HCT116 (cell line): ENCODE measurements at regions not wholly inside any gene's neighbourhood (a gene's known extent, or its start where the extent isn't known, plus 50 kb on each side); places are given as distances from the start of the nearest gene placed in this dataset.

Source experiments
- ATAC-seq: fragments of 200-7000 bp; cut with Tn5 transposase; 2 replicates; pipeline ENCODE4 v1.9.1; 2020; ENCODE audit warnings: mild to moderate bottlenecking, moderate library complexity
- BruUV-seq: library from RNA; stranded (reverse); fragments of 400-500 nt; replicated peaks from 2 replicates; lab custom pipeline; 2021; lab: Mats Ljungman, UMichigan
- CTCF ChIA-PET: fragments of 300-600 bp; sonication (Branson Sonifier 250); formaldehyde crosslinking; loops from one replicate; lab custom pipeline; 2021; ENCODE audit warnings: antibody characterized with exemption; lab: Charles Lee
- POLR2A ChIA-PET: fragments of 300-600, 350-600 bp; sonication (Branson Sonifier 250); formaldehyde crosslinking; loops from one replicate; lab custom pipeline; 2021; ENCODE audit warnings: antibody characterized with exemption; lab: Charles Lee
- RAD21 ChIA-PET, 2 experiments: fragments of 300-600 bp; sonication (Branson Sonifier 250); formaldehyde crosslinking; loops; one replicate each; lab custom pipeline; 2023; ENCODE audit warnings: low total read pairs in 2 of 2; ENCODE audit not compliant: uncharacterized antibody in 2 of 2, unreplicated experiment in 2 of 2, low non-redundant PET in 1 of 2; lab: Charles Lee
- DNase-seq: peaks from one replicate; pipeline ENCODE4 v3.0.0-alpha.2; 2010; ENCODE audit warnings: low read depth, low spot score
- H2AFZ ChIP-seq: fragments of 200-600 bp; shearing (Covaris generic), sonication (generic); 2 replicates; pipeline ENCODE4 v1.6.1; 2017; ENCODE audit warnings: low read depth, mixed run types, mixed read lengths, antibody characterized with exemption, low read length; ENCODE audit not compliant: poor library complexity, severe bottlenecking
- H3K27ac ChIP-seq: 2 replicates; pipeline ENCODE4 v1.5.1; 2012; ENCODE audit warnings: low read depth, low read length
- H3K27me3 ChIP-seq: fragments of 200-600 bp; sonication (generic); 2 replicates; pipeline ENCODE4 v1.6.1; 2016; ENCODE audit warnings: mixed run types, low read length, mixed read lengths; ENCODE audit not compliant: insufficient read depth
- H3K36me3 ChIP-seq, 2 experiments: fragments of 200-500 bp in 1 of 2; fragments of 200-600 bp in 1 of 2; sonication (Bioruptor generic) in 1 of 2; sonication (generic) in 1 of 2; 2 replicates each; pipeline versions ENCODE4 v1.5.1 to v1.6.1; 2014 to 2016; ENCODE audit warnings: low read length in 2 of 2, inconsistent platforms in 1 of 2, mixed read lengths in 1 of 2, mixed run types in 1 of 2; ENCODE audit not compliant: insufficient read depth in 2 of 2, control insufficient read depth in 1 of 2
- H3K4me1 ChIP-seq, 2 experiments: fragments of 200-600 bp in 1 of 2; sonication (generic) in 1 of 2; 2 replicates each; pipeline versions ENCODE4 v1.5.1 to v1.6.1; 2012 to 2017; ENCODE audit warnings: low read length in 2 of 2, inconsistent platforms in 1 of 2, mild to moderate bottlenecking in 1 of 2, mixed read lengths in 1 of 2, mixed run types in 1 of 2, moderate library complexity in 1 of 2; ENCODE audit not compliant: insufficient read depth in 2 of 2, control insufficient read depth in 1 of 2
- H3K4me2 ChIP-seq: fragments of 200-600 bp; sonication (generic); 2 replicates; pipeline ENCODE4 v1.6.1; 2017; ENCODE audit warnings: mixed run types, low read length, mixed read lengths
- H3K4me3 ChIP-seq, 2 experiments: fragments of 200-600 bp in 1 of 2; sonication (generic) in 1 of 2; replicated peaks in 1 of 2; 2 replicates each; pipeline ENCODE4 v1.5.1; 2011 to 2016; ENCODE audit warnings: low read length in 2 of 2, control low read depth in 1 of 2, low read depth in 1 of 2, mild to moderate bottlenecking in 1 of 2, mixed read lengths in 1 of 2, mixed run types in 1 of 2
- H3K79me2 ChIP-seq: fragments of 200-600 bp; sonication (generic); 2 replicates; pipeline ENCODE4 v1.6.1; 2017; ENCODE audit warnings: mild to moderate bottlenecking, mixed run types, low read length, moderate library complexity, mixed read lengths; ENCODE audit not compliant: insufficient read depth
- H3K9ac ChIP-seq: fragments of 200-600 bp; sonication (generic); 2 replicates; pipeline ENCODE4 v1.6.1; 2016; ENCODE audit warnings: low read length, mixed read lengths
- H3K9me2 ChIP-seq: fragments of 200-600 bp; sonication (generic), shearing (Covaris generic); 2 replicates; pipeline ENCODE4 v1.6.1; 2017; ENCODE audit warnings: mixed run types, mild to moderate bottlenecking, moderate library complexity; ENCODE audit not compliant: insufficient read depth
- H3K9me3 ChIP-seq, 2 experiments: fragments of 200-500 bp in 1 of 2; fragments of 200-600 bp in 1 of 2; sonication (Bioruptor generic) in 1 of 2; sonication (generic) in 1 of 2; 2 replicates each; pipeline ENCODE4 v1.6.1; 2014 to 2017; ENCODE audit warnings: low read length in 2 of 2, mixed read lengths in 2 of 2, inconsistent platforms in 1 of 2, low read depth in 1 of 2, mild to moderate bottlenecking in 1 of 2, mixed run types in 1 of 2, moderate library complexity in 1 of 2; ENCODE audit not compliant: control insufficient read depth in 1 of 2, insufficient read depth in 1 of 2
- H4K20me1 ChIP-seq: fragments of 200-600 bp; sonication (generic), shearing (Covaris generic); 2 replicates; pipeline ENCODE4 v1.6.1; 2017; ENCODE audit warnings: mixed run types, mild to moderate bottlenecking, moderate library complexity; ENCODE audit not compliant: insufficient read depth
- EGR1 ChIP-seq: IDR thresholded peaks from 2 replicates; pipeline ENCODE4 v1.6.1; 2012; ENCODE audit warnings: low read depth
- EZH2 ChIP-seq: fragments of 200-600 bp; sonication (generic); IDR thresholded peaks from 2 replicates; pipeline ENCODE4 v1.6.1; 2017; ENCODE audit warnings: antibody characterized with exemption, mixed run types
- POLR2A ChIP-seq: IDR thresholded peaks from 2 replicates; pipeline ENCODE4 v1.7.0; 2011; ENCODE audit warnings: borderline replicate concordance; ENCODE audit not compliant: insufficient read depth, insufficient read length; ENCODE audit errors: extremely low read depth
- POLR2AphosphoS5 ChIP-seq: IDR thresholded peaks from 2 replicates; pipeline ENCODE4 v1.6.1; 2011; ENCODE audit warnings: mild to moderate bottlenecking, low read depth, low read length, moderate library complexity
- SIN3A ChIP-seq: IDR thresholded peaks from 2 replicates; pipeline ENCODE4 v1.6.1; 2012; ENCODE audit warnings: low read depth
- SP1 ChIP-seq: IDR thresholded peaks from 2 replicates; pipeline ENCODE4 v1.6.1; 2012; ENCODE audit warnings: low read depth
- SRF ChIP-seq: IDR thresholded peaks from 2 replicates; pipeline ENCODE4 v1.6.1; 2012; ENCODE audit warnings: low read depth
- TCF7L2 ChIP-seq: IDR thresholded peaks from 2 replicates; pipeline ENCODE4 v1.7.0; 2011; ENCODE audit warnings: borderline replicate concordance, inconsistent platforms; ENCODE audit not compliant: insufficient read depth, insufficient read length; ENCODE audit errors: extremely low read depth
- ZFX ChIP-seq: fragments of 450-650 bp; IDR thresholded peaks from 2 replicates; pipeline ENCODE4 v1.6.1; 2017
- intact Hi-C: fragments of 100-400 bp; cut with micrococcal nuclease; formaldehyde crosslinking; loops from 2 replicates; pipeline ENCODE4 v1.10.0; 2022
- TF ChIP-seq, protein P1 (sequence below): IDR thresholded peaks from 2 replicates; pipeline ENCODE4 v1.6.1; 2012
- TF ChIP-seq, protein P2 (sequence below): IDR thresholded peaks from 2 replicates; pipeline ENCODE4 v1.6.1; 2012
- TF ChIP-seq, protein P3 (sequence below): IDR thresholded peaks from 2 replicates; pipeline ENCODE4 v1.6.1; 2012; ENCODE audit warnings: low read depth
- TF ChIP-seq, protein P4 (sequence below), 3 experiments: fragments of 200-600 bp in 1 of 3; sonication (generic) in 1 of 3; IDR thresholded peaks in 2 of 3; conservative IDR thresholded peaks in 1 of 3; 2 replicates each; pipeline ENCODE4 v1.5.1; 2012 to 2017; ENCODE audit warnings: low read depth in 2 of 3, low read length in 2 of 3, antibody characterized with exemption in 1 of 3, borderline replicate concordance in 1 of 3, control low read depth in 1 of 3, mild to moderate bottlenecking in 1 of 3, mixed read lengths in 1 of 3, mixed run types in 1 of 3, moderate library complexity in 1 of 3; ENCODE audit not compliant: insufficient read depth in 1 of 3

DNA sequence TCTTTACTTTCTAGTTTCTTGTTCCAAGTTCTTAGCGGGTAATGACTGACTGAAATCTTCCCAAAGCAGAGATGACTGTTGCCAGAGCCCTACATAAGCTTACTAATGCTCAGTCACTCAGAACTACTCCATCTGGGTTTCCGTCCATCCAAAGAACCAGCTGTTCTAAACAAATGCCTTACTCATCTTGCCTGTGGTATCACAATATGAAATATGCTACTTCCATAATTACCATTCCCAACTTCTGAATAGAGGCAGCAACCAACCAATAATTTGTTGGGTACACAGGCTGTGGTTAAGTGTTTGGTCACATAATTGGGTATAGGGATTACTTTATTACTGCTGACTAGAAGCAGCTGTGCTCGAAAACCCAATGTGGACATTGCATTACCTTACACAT lies 930.2 kb upstream of the DIAPH2 start:
- H4K20me1 ChIP-seq, result no peaks in the 10 kb centered on the region
- H3K27ac ChIP-seq, result no peak overlapping the region
- H3K79me2 ChIP-seq, result no peaks in the 10 kb centered on the region
- no peaks in the 10 kb centered on the region for H3K36me3 ChIP-seq
- ChIA-PET POLR2A (no interaction called here), RAD21 (no interaction called here), CTCF (no interaction called here)
- DNase-seq, result no peak
- no peak overlapping the region for H2AFZ ChIP-seq
- H3K4me1 ChIP-seq, result no peaks in the 10 kb centered on the region
- no peaks in the 10 kb centered on the region for H3K9me3 ChIP-seq
- intact Hi-C loops, result no loop called here
- H3K9me2 ChIP-seq, result no peaks in the 10 kb centered on the region
- no peak overlapping the region for H3K9ac ChIP-seq
- H3K4me3 ChIP-seq, result no peak overlapping the region
- no peak for ATAC-seq
- no peaks in the 10 kb centered on the region for H3K27me3 ChIP-seq
- BruUV-seq, result no TSS peak
- no peak for TF ChIP-seq TCF7L2
- TF ChIP-seq SP1, result no peak
- no peak for TF ChIP-seq POLR2AphosphoS5
- no peak for TF ChIP-seq SRF
- TF ChIP-seq POLR2A, result no peak
- no peak for TF ChIP-seq EGR1
- TF ChIP-seq, protein P1, sequence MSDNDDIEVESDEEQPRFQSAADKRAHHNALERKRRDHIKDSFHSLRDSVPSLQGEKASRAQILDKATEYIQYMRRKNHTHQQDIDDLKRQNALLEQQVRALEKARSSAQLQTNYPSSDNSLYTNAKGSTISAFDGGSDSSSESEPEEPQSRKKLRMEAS, result no peak
- no peak for TF ChIP-seq EZH2
- TF ChIP-seq, protein P2, sequence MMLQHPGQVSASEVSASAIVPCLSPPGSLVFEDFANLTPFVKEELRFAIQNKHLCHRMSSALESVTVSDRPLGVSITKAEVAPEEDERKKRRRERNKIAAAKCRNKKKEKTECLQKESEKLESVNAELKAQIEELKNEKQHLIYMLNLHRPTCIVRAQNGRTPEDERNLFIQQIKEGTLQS, result no peak
- no peak for TF ChIP-seq ZFX
- TF ChIP-seq, protein P3, sequence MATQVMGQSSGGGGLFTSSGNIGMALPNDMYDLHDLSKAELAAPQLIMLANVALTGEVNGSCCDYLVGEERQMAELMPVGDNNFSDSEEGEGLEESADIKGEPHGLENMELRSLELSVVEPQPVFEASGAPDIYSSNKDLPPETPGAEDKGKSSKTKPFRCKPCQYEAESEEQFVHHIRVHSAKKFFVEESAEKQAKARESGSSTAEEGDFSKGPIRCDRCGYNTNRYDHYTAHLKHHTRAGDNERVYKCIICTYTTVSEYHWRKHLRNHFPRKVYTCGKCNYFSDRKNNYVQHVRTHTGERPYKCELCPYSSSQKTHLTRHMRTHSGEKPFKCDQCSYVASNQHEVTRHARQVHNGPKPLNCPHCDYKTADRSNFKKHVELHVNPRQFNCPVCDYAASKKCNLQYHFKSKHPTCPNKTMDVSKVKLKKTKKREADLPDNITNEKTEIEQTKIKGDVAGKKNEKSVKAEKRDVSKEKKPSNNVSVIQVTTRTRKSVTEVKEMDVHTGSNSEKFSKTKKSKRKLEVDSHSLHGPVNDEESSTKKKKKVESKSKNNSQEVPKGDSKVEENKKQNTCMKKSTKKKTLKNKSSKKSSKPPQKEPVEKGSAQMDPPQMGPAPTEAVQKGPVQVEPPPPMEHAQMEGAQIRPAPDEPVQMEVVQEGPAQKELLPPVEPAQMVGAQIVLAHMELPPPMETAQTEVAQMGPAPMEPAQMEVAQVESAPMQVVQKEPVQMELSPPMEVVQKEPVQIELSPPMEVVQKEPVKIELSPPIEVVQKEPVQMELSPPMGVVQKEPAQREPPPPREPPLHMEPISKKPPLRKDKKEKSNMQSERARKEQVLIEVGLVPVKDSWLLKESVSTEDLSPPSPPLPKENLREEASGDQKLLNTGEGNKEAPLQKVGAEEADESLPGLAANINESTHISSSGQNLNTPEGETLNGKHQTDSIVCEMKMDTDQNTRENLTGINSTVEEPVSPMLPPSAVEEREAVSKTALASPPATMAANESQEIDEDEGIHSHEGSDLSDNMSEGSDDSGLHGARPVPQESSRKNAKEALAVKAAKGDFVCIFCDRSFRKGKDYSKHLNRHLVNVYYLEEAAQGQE, result no peak
- TF ChIP-seq, protein P4, sequence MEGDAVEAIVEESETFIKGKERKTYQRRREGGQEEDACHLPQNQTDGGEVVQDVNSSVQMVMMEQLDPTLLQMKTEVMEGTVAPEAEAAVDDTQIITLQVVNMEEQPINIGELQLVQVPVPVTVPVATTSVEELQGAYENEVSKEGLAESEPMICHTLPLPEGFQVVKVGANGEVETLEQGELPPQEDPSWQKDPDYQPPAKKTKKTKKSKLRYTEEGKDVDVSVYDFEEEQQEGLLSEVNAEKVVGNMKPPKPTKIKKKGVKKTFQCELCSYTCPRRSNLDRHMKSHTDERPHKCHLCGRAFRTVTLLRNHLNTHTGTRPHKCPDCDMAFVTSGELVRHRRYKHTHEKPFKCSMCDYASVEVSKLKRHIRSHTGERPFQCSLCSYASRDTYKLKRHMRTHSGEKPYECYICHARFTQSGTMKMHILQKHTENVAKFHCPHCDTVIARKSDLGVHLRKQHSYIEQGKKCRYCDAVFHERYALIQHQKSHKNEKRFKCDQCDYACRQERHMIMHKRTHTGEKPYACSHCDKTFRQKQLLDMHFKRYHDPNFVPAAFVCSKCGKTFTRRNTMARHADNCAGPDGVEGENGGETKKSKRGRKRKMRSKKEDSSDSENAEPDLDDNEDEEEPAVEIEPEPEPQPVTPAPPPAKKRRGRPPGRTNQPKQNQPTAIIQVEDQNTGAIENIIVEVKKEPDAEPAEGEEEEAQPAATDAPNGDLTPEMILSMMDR (IDR thresholded peaks at IDR 0.05 in 2 of 3, conservative IDR thresholded peaks at IDR 0.05 in 1 of 3; ENCODE audit: borderline replicate concordance in 1 of 3, insufficient read depth in 1 of 3, low read depth in 2 of 3, low read length in 2 of 3), result no peak
- TF ChIP-seq SIN3A, result no peak
- no peak overlapping the region for H3K4me2 ChIP-seq
